HCEC 1CT (cell line): ENCODE measurements at regions not wholly inside any gene's neighbourhood (a gene's known extent, or its start where the extent isn't known, plus 50 kb on each side); places are given as distances from the start of the nearest gene placed in this dataset.
"Not testable (repeated sequence)": the region's sequence is repeated elsewhere in the genome, so short reads cannot be mapped to it uniquely, and the experiment has no call there.

Experiments used
- DNase-seq: peaks from one replicate; pipeline ENCODE4 v3.0.0-alpha.2; 2017

DNA sequence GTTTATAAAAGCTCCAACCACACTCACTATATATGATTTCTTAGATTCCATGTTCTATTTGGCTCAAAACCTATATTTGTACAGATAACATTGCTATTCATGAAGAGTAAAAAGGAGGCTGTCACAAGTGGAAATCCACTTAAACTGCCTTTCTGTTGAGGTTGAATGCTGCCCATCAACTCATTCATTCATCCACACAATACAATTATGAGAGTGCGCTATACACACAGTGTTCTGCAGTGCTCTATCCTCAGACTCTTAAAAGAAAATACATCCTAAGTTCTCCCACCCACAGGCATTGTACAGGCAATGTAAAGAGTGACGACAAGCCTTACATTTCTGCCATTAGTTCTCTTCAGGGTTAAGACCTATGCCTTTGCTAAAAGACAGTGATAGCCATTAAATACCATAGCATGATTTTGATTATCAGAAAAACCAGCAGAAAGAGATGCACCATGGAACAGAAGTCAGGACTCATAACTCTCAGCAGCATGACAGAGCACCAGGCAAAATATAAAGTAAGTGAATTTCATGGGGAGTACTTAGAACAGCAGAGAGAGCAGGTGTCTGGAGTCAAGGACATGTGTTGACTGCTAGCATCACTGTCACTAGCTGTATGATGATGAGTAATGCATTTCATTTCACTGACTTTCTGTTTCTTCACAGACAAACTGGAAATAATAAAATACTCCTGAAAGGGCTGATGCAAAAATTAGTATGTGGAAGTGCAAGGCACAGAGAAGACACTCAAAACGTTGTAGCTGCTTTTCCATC lies 218.0 kb downstream of the RBM26 start:
- no peak for DNase-seq

DNA sequence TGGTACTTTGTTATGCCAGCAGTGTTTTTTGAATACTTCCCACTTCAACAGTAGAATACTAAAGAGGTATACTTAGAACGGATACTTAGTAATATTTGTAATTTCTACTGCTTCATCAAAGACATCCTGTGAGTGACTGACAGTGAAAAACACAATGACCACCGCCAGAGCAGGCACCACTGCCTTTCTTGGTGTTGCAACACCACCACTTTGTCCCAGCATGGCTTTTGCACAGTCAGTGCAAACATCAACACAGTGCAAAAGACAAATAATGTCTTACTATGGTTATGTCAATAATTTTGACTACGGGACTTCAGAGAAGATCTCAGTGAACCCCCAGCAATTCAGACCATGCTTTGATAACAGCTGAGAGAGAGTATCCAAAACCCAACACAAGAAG lies 220.5 kb downstream of the RBM26 start:
- DNase-seq, result no peak

DNA sequence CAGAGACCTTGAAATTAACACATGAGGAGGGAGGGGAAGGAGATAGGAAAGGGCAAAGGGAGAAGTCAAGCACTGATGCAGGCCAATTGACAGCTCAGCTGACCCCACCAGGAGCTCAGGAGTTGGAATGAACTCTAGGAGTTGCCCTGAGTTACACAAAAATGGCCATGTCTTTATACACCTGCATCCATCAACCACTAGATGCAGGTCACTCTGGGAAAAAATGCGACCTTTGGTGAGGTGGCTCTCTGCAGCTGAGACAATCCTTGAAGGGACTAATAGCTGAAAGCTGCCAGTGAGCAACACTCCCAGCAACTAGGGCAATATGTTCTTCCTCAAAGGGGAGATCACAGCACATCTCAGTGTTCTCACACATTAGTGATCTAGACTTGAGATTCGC lies 222.8 kb downstream of the RBM26 start:
- no peak for DNase-seq

DNA sequence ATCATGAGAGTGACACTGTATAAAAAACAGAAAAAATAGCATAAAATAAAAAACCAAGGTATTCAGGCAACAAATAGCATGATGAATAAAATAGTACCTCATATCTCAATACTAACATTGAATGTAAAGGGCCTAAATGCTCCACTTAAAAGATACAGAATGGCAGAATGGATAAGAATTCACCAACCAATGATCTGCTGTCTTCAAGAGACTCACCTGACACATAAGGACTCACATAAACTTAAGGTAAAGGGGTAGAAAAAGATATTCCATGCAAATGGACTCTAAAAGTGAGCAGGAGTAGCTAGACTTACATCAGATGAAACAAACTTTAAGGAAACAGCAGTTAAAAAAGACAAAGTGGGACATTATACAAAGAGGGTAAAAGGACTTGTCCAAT lies 232.4 kb downstream of the RBM26 start:
- DNase-seq, result not testable (repeated sequence)

DNA sequence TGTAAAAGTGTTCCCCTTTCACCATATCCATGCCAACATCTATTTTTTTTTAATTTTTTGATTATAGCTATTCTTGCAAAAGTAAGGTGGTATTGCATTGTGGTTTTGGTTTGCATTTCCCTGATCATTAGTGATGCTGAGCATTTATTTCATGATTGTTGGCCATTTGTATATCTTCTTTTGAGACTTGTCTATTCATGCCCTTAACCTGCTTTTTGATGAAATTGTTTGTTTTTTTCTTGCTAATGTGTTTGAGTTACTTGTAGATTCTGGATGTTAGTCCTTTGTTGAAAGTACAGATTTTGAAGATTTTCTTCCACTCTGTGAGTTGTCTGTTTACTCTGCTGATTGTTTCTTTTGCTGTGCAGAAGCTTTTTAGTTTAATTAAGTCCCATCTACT lies 233.1 kb downstream of the RBM26 start:
- DNase-seq, result not testable (repeated sequence)

DNA sequence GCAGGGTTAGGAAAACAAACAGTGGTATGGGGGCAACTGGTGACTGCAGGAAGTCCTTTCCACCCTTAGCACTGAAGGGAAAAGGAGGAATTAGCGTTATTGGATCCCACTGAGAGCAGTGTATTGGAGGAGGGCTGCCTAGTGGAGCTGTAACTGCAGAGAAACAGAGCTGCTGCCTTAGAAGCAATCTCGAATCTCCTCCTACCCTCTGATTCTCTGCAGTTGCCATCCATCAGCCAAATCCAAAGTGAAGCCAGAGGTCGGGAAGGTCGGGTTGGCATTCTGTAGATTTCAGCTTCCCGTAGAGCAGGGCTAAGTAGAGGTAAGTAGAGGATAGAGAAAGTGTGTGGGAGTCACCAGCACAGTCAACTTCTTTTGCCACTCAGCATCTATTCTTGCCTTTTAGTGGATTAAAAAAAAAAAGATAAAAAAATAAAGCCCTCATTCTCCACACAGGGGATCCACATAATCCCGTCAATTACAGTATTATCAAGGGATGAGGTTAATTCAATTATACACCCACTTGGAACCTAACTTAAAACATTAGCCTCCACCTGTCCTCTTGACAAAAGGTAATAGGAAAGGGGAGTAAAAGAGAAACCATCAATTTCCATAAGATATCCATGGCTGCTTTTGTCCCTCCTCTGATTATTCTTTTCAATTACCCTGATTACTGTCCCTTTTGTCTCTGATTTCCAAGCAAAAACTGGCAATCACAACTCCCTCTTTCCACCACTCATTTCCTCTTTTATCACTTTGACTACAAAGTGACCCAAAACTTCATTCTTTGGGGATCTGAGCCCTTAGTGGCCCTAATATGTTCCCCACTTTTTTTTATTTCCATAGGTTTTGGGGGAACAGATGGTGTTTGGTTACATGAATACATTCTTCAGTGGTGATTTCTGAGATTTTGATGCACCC lies 234.7 kb downstream of the RBM26 start:
- no peak for DNase-seq

DNA sequence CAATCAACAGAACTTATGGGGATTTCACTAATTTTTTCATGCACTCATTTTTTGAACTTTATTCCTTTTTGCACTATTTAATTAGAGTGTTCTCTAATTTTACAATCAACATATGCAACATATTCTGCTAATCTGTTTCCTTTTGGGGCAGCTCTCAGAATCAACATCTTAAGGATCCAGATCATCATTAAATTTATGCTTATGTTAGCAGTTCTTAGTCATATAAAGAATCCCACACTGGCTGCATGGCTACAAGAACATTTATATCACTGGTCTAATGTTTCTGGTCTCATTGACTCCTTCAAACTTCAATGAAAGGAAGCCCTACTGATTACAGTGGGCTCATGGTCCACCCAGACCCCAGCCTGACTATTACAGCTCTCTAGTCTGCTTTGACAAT lies 245.2 kb downstream of the RBM26 start:
- no peak for DNase-seq

DNA sequence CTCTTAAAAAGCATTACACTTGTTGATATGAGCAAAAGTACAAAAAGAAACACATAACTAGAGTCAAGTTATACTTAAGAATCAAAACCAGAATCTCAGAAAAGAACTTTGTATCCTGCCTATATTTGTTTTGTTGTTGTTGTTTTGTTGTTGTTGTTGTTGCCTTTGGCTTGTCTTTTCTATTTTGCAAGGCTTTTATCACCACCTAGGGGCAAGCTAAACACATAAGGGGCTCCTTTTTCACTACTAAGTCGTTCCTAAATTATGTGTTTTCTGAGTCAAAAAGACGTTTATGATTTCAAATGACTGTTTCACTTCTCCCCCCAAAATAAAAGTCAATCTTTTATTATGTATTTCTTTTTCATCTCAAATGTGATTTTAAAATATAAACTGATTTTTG lies 250.2 kb downstream of the RBM26 start:
- no peak for DNase-seq

DNA sequence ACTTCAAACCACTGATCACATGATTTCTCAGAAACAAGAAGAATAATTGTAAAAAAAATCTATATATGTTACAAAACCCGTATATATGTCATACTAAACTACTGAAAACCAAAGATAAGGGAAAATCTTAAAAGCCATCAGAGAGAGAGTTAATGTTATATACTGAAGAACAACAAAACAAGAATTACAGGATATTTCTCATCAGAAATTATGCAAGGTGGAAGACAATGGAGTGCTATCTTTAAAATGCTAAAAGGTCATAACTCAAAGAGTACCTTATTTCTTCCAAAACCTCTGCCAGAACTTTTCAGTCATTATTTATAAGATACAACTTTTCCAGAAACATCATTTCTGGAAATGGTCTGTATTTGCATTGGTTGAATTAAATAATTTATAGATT lies 256.8 kb downstream of the RBM26 start:
- no peak for DNase-seq

DNA sequence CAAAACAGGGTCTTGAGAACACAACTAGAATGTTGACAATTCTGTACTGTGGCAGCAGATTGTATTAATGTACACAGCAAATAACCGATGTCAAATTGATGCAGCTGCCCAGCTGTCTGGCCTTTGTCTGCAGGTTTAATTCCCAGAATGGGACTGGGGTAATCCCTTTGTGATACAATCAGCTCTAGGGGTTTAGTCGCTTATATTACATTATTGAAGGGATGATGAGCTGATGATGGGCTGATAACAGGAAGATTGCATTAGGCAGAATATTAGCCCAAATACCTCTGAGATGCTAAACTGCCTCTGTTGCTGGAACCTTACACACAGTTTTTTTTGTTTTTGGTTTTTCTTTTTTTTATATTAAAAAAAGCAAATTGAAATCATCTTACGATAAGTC lies 265.0 kb downstream of the RBM26 start:
- DNase-seq, result no peak

DNA sequence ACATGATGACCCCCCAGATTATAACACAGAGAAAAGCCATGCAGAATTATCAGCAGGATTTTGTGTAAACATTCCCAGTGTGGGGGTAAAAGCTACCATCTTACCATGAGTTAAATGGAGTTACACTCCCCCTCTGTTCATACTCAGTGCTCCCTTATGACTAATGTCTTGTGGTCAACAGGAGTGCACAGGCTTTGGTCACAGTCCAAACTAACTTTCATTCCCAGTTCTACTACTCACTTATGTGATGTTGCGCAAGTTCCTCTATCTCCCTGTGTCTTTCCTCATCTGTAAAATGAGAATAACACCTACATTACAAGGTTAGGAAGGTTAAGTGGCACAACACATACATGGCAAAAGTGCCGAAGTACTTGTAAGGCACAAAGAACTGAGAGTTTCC lies 277.9 kb downstream of the RBM26 start:
- DNase-seq, result peak; percentile 88

DNA sequence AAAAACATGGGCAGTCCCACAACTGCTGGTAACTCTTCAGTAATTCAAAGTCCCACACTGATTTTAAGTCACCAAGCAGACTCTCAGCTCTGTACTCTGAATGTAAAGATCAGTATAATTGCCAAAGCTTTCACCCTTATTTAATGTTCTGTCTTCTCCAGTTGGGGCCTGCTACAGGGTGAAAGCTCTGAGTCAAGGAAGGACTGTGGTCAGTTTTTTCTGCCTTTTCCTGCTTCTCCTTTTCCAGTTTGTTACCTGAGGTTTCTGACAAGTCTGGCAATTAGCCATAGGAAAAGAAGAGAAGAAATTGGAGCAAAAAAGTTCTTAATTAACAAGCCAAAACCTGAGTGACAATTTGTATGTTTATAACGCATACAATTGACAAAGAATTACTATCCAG lies 279.3 kb downstream of the RBM26 start:
- no peak for DNase-seq

DNA sequence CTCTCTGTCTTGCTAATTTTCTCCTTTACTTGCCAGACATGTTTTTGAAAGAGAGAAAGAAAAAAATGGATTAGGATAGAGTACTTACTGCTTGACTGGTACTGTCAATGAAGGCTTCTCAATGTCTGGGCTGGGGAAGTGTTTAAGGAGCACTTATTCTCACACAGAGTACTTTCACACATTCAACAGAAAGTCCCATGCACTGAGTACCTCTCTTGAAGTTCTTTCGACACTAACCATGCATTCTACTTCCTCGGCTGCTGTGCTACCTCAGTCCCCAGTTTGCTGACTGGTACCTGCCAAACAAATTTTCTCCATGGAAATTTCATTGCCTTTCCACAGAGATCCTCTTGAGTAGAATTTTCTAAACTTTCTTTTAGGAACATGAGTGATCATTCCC lies 281.9 kb downstream of the RBM26 start:
- DNase-seq, result no peak

DNA sequence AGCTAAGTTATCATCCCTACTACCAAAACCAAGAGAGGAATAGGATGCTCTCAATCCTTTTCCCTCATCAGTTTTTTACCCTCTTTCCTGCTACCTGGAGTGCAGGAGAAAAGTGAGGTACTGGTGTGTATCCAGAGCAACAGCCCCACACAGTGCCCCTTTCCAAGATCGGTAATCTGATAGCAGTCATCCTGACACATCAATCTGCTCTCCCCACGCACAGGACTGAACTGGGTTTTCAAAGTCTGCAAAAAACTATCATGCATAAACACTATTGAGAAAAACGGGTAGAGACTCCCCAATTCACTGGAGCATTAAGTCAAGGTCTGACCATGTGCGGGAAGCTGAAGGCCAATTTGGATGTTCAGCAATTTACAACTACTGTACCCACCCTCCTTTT lies 284.8 kb downstream of the RBM26 start:
- no peak for DNase-seq

DNA sequence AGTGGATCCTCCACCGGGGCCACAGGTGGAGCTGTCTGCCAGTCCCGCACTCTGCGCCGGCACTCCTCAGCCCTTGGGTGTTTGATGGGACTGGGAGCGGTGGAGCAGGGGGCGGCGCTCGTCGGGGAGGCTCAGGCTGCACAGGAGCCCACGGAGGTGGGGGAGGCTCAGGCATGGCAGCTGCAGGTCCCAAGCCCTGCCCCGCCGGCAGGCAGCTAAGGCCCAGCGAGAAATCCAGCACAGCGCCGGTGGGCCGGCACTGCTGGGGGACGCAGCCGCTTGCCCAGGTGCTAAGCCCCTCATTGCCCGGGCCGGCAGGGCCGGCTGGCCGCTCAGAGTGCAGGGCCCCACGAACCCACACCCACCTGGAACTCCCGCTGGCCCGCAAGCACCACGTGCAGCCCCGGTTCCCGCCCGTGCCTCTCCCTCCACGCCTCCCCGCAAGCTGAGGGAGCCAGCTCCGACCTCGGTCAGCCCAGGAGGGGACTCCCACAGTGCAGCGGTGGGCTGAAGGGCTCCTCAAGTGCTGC lies 286.4 kb downstream of the RBM26 start:
- DNase-seq, result no peak

DNA sequence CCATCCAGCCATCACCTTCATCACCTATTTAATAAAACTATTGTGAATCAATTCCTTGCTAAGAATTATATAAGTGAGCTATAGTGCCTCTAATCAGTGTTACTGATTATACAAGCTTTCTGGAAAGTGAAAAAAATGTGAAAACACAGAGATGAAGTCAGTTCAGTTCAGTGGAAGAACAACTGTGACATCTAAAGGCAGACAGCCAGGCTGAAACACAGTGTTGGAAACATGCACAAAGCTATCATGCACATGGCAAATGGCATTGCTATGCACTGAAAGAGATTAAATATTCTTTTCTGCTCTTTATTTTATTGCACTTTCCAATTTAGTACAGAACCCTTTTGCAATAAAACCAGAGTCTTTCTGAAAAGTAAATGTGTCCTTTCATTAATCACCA lies 294.0 kb downstream of the RBM26 start:
- no peak for DNase-seq

DNA sequence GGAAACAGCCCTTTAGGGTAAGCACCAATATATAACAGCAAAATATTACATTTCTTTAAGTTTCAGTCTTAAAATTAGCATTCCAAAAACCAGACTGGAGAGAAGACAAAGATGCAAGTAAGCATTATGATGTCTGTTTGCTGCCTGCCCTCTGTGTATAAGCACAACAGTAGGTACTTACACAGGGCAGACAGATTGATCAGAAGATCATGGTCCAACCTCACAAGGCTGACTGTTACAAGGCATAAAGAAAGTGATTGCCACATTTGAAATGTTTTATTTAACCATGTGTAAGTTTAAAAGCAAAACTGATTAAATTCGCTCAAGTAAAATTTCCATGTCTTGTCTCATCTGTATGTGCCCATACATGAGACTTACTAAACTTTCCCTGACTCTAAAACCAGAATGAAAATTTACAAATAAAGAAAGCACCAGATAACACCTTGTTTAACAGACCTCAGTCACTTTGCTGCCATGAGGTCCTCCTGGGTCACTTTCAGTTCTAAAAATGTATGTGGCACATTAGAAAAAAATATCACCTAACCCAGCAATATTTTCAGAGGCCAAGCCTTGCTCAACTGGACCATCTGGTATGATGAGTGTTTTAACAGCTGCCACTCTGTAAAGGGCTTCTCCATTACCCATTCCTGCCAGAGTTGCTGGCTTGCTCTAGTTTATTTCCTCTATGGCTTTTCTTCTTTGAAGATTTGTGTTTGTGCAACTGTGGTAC lies 297.0 kb downstream of the RBM26 start:
- DNase-seq, result no peak

DNA sequence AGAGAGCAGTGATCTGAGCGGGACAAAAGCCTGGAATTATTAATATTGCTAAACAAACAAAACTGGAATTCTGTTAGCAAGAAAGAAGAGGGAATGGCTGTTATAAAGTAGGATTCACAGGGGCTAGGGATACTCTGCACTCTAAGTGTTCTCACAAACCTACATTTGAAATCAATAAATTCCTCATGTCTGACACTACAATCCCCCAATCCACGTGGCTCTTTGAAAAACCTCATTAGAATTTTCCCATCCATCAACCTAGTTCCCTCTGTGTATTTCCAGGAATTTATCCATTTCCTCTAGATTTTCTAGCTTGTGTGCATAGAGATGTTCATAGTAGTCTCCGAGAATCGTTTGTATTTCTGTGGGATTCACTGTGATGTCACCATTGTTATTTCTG lies 307.5 kb downstream of the RBM26 start:
- no peak for DNase-seq

DNA sequence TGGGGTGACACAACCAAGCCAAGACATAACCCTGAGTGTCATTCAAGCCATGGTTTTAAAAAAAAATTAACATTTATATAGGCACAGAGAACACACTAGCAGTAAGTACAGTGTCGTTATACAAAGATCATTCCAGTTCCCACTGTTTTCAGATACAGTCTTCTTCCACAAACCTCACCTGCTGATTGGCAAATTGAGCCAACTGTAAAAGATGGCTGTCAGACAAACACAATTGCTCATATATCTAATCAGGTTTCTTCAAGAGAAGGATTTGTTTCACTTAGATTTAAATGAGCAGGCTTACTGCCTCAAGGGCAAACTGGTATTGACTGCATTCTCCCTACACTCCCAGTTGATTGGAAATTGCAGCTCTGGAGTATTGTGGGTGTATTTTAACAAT lies 308.9 kb downstream of the RBM26 start:
- DNase-seq, result no peak

DNA sequence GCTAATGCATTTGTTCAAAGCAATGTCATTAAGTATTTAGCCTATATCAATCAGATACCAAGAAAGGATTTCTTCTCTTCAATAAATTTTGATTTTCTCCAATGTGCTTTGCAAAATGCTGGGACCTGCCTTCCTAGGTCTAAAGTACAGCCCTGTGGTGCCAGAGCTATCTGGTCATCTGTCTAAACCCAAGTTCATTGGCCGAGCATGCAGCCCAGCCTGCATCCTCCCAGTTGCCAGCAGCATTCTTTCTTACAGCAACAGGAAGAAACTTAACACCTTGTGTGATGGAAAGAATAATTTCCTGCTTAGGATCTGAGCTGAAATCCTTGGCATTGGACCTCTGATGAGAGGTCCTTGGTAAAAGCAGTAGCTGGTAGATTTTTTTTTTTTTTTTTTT lies 310.0 kb downstream of the RBM26 start:
- DNase-seq, result no peak

DNA sequence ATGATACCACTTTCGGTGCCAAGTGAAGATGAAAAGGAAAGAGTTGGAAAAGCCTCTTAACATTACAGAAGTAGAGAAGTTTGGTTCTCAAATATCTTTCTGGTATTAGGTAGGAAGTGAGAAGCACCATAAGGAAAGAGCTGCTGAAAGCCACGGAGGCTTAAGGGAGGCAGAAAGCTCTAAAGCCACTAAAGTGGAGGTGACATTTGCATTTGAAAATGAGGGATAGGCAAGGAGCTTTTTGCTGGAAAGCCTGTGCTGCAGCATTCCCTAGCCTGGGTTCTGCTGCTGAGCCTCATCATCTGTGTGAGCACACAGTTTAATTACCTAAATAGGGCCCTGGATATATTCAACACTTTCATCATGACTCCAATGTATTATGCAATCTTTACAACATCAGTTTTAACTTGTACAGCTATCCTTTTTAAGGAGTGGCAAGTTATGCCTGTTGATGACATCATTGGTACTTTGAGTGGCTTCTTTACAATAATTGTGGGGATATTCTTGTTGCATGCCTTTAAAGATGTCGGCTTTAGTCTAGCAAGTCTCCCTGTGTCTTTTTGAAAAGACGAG lies 315.4 kb downstream of the RBM26 start:
- no peak for DNase-seq

DNA sequence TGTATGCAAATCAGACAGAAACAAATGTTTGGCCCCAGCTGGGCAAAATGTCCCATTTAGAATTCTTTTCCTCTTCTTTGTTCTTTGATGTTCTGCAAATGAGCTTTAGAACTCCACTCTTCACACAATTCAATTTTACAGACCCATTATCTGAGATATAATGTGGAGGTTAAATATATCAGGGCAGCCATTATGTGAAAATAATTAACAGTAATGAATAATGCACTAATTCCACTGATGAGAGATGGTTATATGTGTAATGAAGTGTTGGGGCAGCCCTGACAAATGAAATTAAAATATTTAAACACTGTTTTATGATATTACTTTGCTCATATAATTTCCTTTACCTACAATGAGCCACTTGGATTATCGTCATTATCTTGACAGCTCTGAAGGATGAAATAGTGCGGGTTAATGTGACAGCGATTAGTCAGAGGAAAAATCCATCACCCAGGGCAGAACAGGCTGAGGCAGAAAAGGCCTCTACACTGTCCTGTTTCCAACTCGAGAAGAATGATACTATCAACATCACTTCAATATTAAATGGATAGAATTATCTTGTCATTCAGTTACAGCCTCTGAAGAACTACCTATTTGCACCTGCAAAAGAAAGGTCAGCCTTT lies 321.1 kb downstream of the RBM26 start:
- no peak for DNase-seq

DNA sequence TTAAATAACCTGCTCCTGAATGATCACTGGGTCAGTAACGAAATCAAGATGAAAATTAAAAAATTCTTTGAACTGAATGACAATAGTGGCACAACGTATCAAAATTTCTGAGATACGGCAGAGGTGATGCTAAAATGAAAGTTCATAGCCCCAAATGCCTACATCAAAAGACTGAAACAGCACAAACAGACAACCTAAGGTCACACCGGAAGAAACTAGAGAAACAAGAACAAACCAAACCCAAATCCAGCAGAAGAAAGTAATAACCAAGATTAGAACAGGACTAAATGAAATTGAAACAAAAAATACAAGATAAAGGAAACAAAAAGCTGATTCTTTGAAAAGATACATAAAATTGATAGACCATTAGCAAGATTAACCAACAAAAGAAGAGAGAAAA lies 324.1 kb downstream of the RBM26 start:
- no peak for DNase-seq
